DOHH2 (cell line): ENCODE measurements at regions not wholly inside any gene's neighbourhood (a gene's known extent, or its start where the extent isn't known, plus 50 kb on each side); places are given as distances from the start of the nearest gene placed in this dataset.

Experiments
- H3F3A ChIP-seq: fragments of 200-600 bp; sonication (generic), shearing (Covaris generic); 2 replicates; pipeline ENCODE4 v1.6.0; 2016; ENCODE audit warnings: antibody characterized with exemption, mild to moderate bottlenecking; ENCODE audit not compliant: control insufficient read depth, insufficient read depth
- H3K27ac ChIP-seq: fragments of 200-600 bp; sonication (generic); 2 replicates; pipeline ENCODE4 v1.5.1; 2014; ENCODE audit warnings: low read depth, mild to moderate bottlenecking, low read length, moderate library complexity
- H3K27me3 ChIP-seq: fragments of 200-600 bp; sonication (generic); 2 replicates; pipeline ENCODE4 v1.6.1; 2014; ENCODE audit warnings: mild to moderate bottlenecking, low read length, mixed read lengths; ENCODE audit not compliant: control insufficient read depth
- H3K36me3 ChIP-seq: fragments of 200-600 bp; sonication (generic); 2 replicates; pipeline ENCODE4 v1.6.1; 2014; ENCODE audit warnings: mild to moderate bottlenecking, low read length, moderate library complexity, mixed read lengths; ENCODE audit not compliant: control insufficient read depth
- H3K4me1 ChIP-seq: fragments of 200-600 bp; sonication (generic); 2 replicates; pipeline ENCODE4 v1.6.1; 2014; ENCODE audit warnings: mild to moderate bottlenecking, low read length, mixed read lengths; ENCODE audit not compliant: control insufficient read depth
- H3K4me2 ChIP-seq: fragments of 200-600 bp; sonication (generic); 2 replicates; pipeline ENCODE4 v1.6.0; 2014; ENCODE audit warnings: mild to moderate bottlenecking, low read length, moderate library complexity
- H3K4me3 ChIP-seq: fragments of 200-600 bp; sonication (generic); 2 replicates; pipeline ENCODE4 v1.5.1; 2014; ENCODE audit warnings: mild to moderate bottlenecking, low read length, mixed read lengths
- H3K79me2 ChIP-seq: fragments of 200-600 bp; sonication (generic); 2 replicates; pipeline ENCODE4 v1.6.1; 2014; ENCODE audit warnings: mild to moderate bottlenecking, low read length, mixed read lengths; ENCODE audit not compliant: control insufficient read depth
- H3K9me2 ChIP-seq: fragments of 200-600 bp; sonication (generic); replicated peaks from 2 replicates; pipeline ENCODE4 v1.6.1; 2014; ENCODE audit warnings: mild to moderate bottlenecking, low read length, mixed read lengths; ENCODE audit not compliant: control insufficient read depth
- H3K9me3 ChIP-seq: fragments of 200-600 bp; sonication (generic); 2 replicates; pipeline ENCODE4 v1.6.1; 2014; ENCODE audit warnings: antibody characterized with exemption, low read length, mixed read lengths; ENCODE audit not compliant: control insufficient read depth, insufficient read depth
- H4K20me1 ChIP-seq: fragments of 200-600 bp; sonication (generic); 2 replicates; pipeline ENCODE4 v1.6.0; 2014; ENCODE audit warnings: low read depth, mild to moderate bottlenecking, antibody characterized with exemption, low read length, moderate library complexity; ENCODE audit not compliant: control insufficient read depth, insufficient read depth
- EZH2phosphoT487 ChIP-seq: fragments of 200-600 bp; sonication (generic); IDR thresholded peaks from 2 replicates; pipeline ENCODE4 v1.6.1; 2017; ENCODE audit warnings: borderline replicate concordance, mild to moderate bottlenecking, antibody characterized with exemption, low read length, moderate library complexity, mixed read lengths
- TF ChIP-seq, protein P1 (sequence below): fragments of 200-600 bp; sonication (generic); IDR thresholded peaks from one replicate; pipeline ENCODE4 v1.5.1; 2014; ENCODE audit warnings: antibody characterized with exemption, mild to moderate bottlenecking, low read depth, low read length; ENCODE audit not compliant: poor library complexity, severe bottlenecking

DNA sequence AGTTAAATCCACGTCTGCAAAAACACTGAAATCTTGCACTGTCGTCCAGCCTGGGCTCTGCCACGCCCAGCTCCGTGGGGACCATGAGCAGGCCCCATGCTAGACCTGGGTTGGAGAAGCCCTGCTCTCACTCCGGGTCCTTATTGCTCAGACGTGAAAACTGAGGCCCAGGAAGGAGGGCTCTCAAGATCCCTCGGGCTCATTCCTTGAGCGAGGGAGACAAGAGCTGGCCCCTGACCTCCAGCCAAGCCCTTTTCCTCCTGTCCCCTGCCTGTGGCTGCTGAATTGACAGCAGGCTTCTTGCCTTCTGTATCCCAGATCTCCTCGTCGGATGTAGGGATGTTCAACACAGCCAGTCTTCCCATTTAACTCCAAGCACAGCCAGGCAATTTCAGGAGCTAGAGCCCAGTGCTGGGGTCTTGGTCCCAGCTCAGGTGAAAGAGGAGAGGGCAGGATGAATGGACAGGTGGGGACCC, 109.5 kb downstream of the CPZ start:
- no peak for TF ChIP-seq EZH2phosphoT487
- TF ChIP-seq, protein P1, sequence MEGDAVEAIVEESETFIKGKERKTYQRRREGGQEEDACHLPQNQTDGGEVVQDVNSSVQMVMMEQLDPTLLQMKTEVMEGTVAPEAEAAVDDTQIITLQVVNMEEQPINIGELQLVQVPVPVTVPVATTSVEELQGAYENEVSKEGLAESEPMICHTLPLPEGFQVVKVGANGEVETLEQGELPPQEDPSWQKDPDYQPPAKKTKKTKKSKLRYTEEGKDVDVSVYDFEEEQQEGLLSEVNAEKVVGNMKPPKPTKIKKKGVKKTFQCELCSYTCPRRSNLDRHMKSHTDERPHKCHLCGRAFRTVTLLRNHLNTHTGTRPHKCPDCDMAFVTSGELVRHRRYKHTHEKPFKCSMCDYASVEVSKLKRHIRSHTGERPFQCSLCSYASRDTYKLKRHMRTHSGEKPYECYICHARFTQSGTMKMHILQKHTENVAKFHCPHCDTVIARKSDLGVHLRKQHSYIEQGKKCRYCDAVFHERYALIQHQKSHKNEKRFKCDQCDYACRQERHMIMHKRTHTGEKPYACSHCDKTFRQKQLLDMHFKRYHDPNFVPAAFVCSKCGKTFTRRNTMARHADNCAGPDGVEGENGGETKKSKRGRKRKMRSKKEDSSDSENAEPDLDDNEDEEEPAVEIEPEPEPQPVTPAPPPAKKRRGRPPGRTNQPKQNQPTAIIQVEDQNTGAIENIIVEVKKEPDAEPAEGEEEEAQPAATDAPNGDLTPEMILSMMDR: no peak
- Histone ChIP-seq H3K9me3 (no peaks in the 10 kb centered on the region), H3F3A (no peaks in the 10 kb centered on the region), H3K9me2 (no peaks in the 10 kb centered on the region), H3K36me3 (no peaks in the 10 kb centered on the region), H3K4me3 (no peak overlapping the region), H3K4me2 (no peak overlapping the region), H3K4me1 (no peaks in the 10 kb centered on the region), H3K27me3 (no peaks in the 10 kb centered on the region), H3K79me2 (no peaks in the 10 kb centered on the region), H3K27ac (no peak overlapping the region), H4K20me1 (no peaks in the 10 kb centered on the region)

- Histone ChIP-seq H3K9me3 (no peaks in the 10 kb centered on the region), H3K4me2 (no peak overlapping the region), H3K4me1 (no peaks in the 10 kb centered on the region)
These were observed 108.8 kb downstream of the CPZ start for GRCh38 chr4:8701126-8702019.

GRCh38 chr4:8700531-8700930, 108.0 kb downstream of the CPZ start:
- Histone ChIP-seq H3K27ac (no peak overlapping the region), H3K36me3 (no peaks in the 10 kb centered on the region), H3K4me2 (no peak overlapping the region), H3K4me1 (no peaks in the 10 kb centered on the region), H3K4me3 (no peak overlapping the region), H3K79me2 (no peaks in the 10 kb centered on the region), H3K9me2 (no peaks in the 10 kb centered on the region), H3F3A (no peaks in the 10 kb centered on the region), H4K20me1 (no peaks in the 10 kb centered on the region), H3K9me3 (no peaks in the 10 kb centered on the region), H3K27me3 (no peaks in the 10 kb centered on the region)
- no peak for TF ChIP-seq EZH2phosphoT487
- TF ChIP-seq, protein P1: no peak

More at GRCh38 chr4:8701126-8702019, 108.8 kb downstream of the CPZ start:
- Histone ChIP-seq H3K79me2 (no peaks in the 10 kb centered on the region), H3K9me2 (no peaks in the 10 kb centered on the region), H3K27ac (no peak overlapping the region), H3F3A (no peaks in the 10 kb centered on the region), H4K20me1 (no peaks in the 10 kb centered on the region), H3K27me3 (no peaks in the 10 kb centered on the region), H3K4me3 (no peak overlapping the region), H3K36me3 (no peaks in the 10 kb centered on the region)
- TF ChIP-seq EZH2phosphoT487: no peak
- TF ChIP-seq, protein P1: no peak
